Caco-2 (cell line): ENCODE measurements at regions not wholly inside any gene's neighbourhood (a gene's known extent, or its start where the extent isn't known, plus 50 kb on each side); places are given as distances from the start of the nearest gene placed in this dataset.

Experiments
- BruUV-seq: library from RNA; stranded (reverse); fragments of 400-500 nt; replicated peaks from 2 replicates; lab custom pipeline; 2021; lab: Mats Ljungman, UMichigan
- CTCF ChIA-PET: fragments of 300-600 bp; sonication (Branson Sonifier 250); formaldehyde crosslinking; loops from one replicate; lab custom pipeline; 2022; ENCODE audit warnings: antibody characterized with exemption; lab: Charles Lee
- POLR2A ChIA-PET: fragments of 300-600 bp; sonication (Branson Sonifier 250); formaldehyde crosslinking; loops from one replicate; lab custom pipeline; 2022; ENCODE audit warnings: antibody characterized with exemption; lab: Charles Lee
- DNase-seq, 2 experiments: peaks; one replicate each; pipeline versions ENCODE4 v3.0.0 to v3.0.0-alpha.2; 2020 to 2022
- H3K27me3 ChIP-seq: replicated peaks from 2 replicates; pipeline ENCODE4 v1.6.0; 2011; ENCODE audit warnings: low read length; ENCODE audit not compliant: control insufficient read depth, insufficient read depth
- H3K36me3 ChIP-seq: 2 replicates; pipeline ENCODE4 v1.5.1; 2011; ENCODE audit warnings: low read length; ENCODE audit not compliant: control insufficient read depth, insufficient read depth
- H3K4me1 ChIP-seq: fragments of 250-450 bp; sonication (Bioruptor Pico); 2 replicates; pipeline ENCODE4 v1.5.1; 2020; ENCODE audit warnings: mild to moderate bottlenecking
- H3K4me3 ChIP-seq: 2 replicates; pipeline ENCODE4 v1.5.1; 2011; ENCODE audit warnings: low read depth, mild to moderate bottlenecking, control low read depth, low read length
- H3K9me3 ChIP-seq: fragments of 250-450 bp; sonication (Bioruptor Pico); 2 replicates; pipeline ENCODE4 v1.5.1; 2020; ENCODE audit warnings: mild to moderate bottlenecking, moderate library complexity
- H3K27ac Mint-ChIP-seq: one replicate; pipeline ENCODE4 v1.8.0; 2022; ENCODE audit warnings: mixed read lengths; ENCODE audit not compliant: unreplicated experiment
- H3K27me3 Mint-ChIP-seq: one replicate; pipeline ENCODE4 v1.8.0; 2022; ENCODE audit warnings: mixed read lengths; ENCODE audit not compliant: insufficient read depth, unreplicated experiment
- H3K36me3 Mint-ChIP-seq: one replicate; pipeline ENCODE4 v1.8.0; 2022; ENCODE audit warnings: mild to moderate bottlenecking, mixed read lengths; ENCODE audit not compliant: insufficient read depth, unreplicated experiment
- H3K4me1 Mint-ChIP-seq: one replicate; pipeline ENCODE4 v1.8.0; 2022; ENCODE audit warnings: low read depth, mixed read lengths; ENCODE audit not compliant: unreplicated experiment
- H3K4me3 Mint-ChIP-seq: one replicate; pipeline ENCODE4 v1.8.0; 2022; ENCODE audit warnings: mild to moderate bottlenecking, moderate library complexity, mixed read lengths; ENCODE audit not compliant: unreplicated experiment
- H3K9me3 Mint-ChIP-seq: one replicate; pipeline ENCODE4 v1.8.0; 2022; ENCODE audit warnings: mixed read lengths; ENCODE audit not compliant: unreplicated experiment
- intact Hi-C: fragments of 100-400 bp; cut with micrococcal nuclease; formaldehyde crosslinking; loops from one replicate; pipeline ENCODE4 v1.10.0; 2022; ENCODE audit not compliant: unreplicated experiment
- TF ChIP-seq, protein P1 (sequence below), 2 experiments: fragments of 200-600 bp in 1 of 2; IDR thresholded peaks; 1 replicate in 1 of 2; 2 replicates in 1 of 2; pipeline versions ENCODE4 v1.5.1 to v1.8.0; 2011 to 2022; ENCODE audit warnings: antibody characterized with exemption in 1 of 2, control low read depth in 1 of 2, inconsistent platforms in 1 of 2, low read depth in 1 of 2, low read length in 1 of 2, mild to moderate bottlenecking in 1 of 2, moderate library complexity in 1 of 2; ENCODE audit not compliant: insufficient read depth in 1 of 2, severe bottlenecking in 1 of 2, unreplicated experiment in 1 of 2

DNA sequence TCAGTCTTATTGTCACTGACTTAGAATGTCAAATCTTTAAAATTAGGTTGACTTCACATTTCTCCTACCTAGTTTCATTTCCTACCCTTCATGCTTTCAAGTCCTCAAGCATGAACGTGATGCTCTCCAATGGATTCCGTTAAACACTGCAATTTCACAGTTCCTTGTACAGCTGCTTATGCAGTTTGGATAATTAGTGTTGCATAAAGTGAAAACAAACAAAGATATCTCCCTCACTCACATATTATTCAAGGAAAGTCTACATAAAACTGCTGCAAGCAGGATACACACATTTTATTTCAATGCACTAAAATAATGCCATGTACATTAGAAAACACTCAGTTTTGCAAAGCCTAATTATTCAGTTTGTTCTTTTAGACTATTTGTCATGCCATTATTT lies 214.0 kb downstream of the CRPPA start:
- Histone ChIP-seq H3K4me3 (no peak overlapping the region), H3K4me1 (peaks cover 9% of the 10 kb centered on the region), H3K9me3 (no peaks in the 10 kb centered on the region), H3K27me3 (no peaks in the 10 kb centered on the region), H3K36me3 (no peaks in the 10 kb centered on the region)
- TF ChIP-seq, protein P1, sequence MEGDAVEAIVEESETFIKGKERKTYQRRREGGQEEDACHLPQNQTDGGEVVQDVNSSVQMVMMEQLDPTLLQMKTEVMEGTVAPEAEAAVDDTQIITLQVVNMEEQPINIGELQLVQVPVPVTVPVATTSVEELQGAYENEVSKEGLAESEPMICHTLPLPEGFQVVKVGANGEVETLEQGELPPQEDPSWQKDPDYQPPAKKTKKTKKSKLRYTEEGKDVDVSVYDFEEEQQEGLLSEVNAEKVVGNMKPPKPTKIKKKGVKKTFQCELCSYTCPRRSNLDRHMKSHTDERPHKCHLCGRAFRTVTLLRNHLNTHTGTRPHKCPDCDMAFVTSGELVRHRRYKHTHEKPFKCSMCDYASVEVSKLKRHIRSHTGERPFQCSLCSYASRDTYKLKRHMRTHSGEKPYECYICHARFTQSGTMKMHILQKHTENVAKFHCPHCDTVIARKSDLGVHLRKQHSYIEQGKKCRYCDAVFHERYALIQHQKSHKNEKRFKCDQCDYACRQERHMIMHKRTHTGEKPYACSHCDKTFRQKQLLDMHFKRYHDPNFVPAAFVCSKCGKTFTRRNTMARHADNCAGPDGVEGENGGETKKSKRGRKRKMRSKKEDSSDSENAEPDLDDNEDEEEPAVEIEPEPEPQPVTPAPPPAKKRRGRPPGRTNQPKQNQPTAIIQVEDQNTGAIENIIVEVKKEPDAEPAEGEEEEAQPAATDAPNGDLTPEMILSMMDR (IDR thresholded peaks at IDR 0.05; ENCODE audit: insufficient read depth in 1 of 2, low read depth in 1 of 2, low read length in 1 of 2, severe bottlenecking in 1 of 2, unreplicated experiment in 1 of 2), result no peak
- no TSS peak for BruUV-seq
- H3K4me1 Mint-ChIP-seq, result peaks cover 3% of the 10 kb centered on the region
- no peaks in the 10 kb centered on the region for H3K9me3 Mint-ChIP-seq
- H3K27ac Mint-ChIP-seq, result no peak overlapping the region
- no peak for DNase-seq
- no peaks in the 10 kb centered on the region for H3K27me3 Mint-ChIP-seq
- H3K4me3 Mint-ChIP-seq, result no peak overlapping the region
- CTCF ChIA-PET, result no interaction called here
- intact Hi-C loops, result no loop called here
- POLR2A ChIA-PET, result no interaction called here
- no peaks in the 10 kb centered on the region for H3K36me3 Mint-ChIP-seq

DNA sequence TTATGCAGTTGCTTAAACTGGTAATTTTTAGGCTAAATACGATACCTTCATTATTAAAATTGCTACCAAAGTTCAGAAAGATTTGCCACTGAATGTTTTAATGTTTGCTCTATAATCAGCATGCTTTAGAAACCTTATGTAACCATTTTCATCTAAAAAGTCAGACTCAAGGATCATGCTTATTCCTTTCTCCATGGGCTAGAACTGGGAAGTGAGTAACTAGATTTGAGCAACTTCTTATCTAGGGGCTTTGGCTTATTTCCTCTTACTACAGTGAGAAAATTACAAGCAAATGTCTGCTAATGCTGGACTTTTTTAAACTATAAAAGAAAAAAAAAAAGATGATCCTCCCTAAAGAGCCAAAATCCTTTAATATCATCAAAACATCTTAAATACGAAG lies 215.9 kb downstream of the CRPPA start:
- intact Hi-C loops, result no loop called here
- Mint-ChIP-seq H3K4me3 (no peak overlapping the region), H3K4me1 (no peaks in the 10 kb centered on the region), H3K27ac (no peak overlapping the region), H3K27me3 (no peaks in the 10 kb centered on the region), H3K36me3 (no peaks in the 10 kb centered on the region), H3K9me3 (peaks cover 15% of the 10 kb centered on the region)
- no peak overlapping the region for H3K4me3 ChIP-seq
- H3K4me1 ChIP-seq, result no peaks in the 10 kb centered on the region
- BruUV-seq, result no TSS peak
- no peaks in the 10 kb centered on the region for H3K9me3 ChIP-seq
- no peaks in the 10 kb centered on the region for H3K36me3 ChIP-seq
- DNase-seq, result no peak
- ChIA-PET POLR2A (no interaction called here), CTCF (no interaction called here)
- no peaks in the 10 kb centered on the region for H3K27me3 ChIP-seq
- TF ChIP-seq, protein P1 (IDR thresholded peaks at IDR 0.05; ENCODE audit: insufficient read depth in 1 of 2, low read depth in 1 of 2, low read length in 1 of 2, severe bottlenecking in 1 of 2, unreplicated experiment in 1 of 2), result no peak

DNA sequence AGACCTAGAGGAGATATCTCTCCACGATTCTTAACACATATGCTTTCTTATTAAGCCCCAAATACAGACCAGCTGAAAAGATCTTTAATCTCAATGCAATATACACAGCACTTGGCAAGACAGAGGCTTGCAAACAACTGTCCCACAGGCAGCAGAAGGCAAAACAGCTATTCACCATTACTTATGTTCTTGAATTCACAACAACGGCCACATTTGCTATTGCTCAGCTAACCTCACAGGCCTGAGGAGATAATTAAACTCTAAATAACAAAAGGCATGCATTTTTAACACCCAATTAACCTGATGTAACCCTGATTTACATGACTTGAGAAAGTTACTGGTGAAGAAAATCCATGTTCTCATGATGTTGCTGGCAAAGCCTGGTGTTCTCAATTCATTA lies 216.4 kb downstream of the CRPPA start:
- Histone ChIP-seq H3K9me3 (no peaks in the 10 kb centered on the region), H3K4me3 (no peak overlapping the region), H3K4me1 (no peaks in the 10 kb centered on the region), H3K27me3 (no peaks in the 10 kb centered on the region), H3K36me3 (no peaks in the 10 kb centered on the region)
- no peak overlapping the region for H3K27ac Mint-ChIP-seq
- intact Hi-C loops, result no loop called here
- no peak for DNase-seq
- H3K27me3 Mint-ChIP-seq, result no peaks in the 10 kb centered on the region
- TF ChIP-seq, protein P1 (IDR thresholded peaks at IDR 0.05; ENCODE audit: insufficient read depth in 1 of 2, low read depth in 1 of 2, low read length in 1 of 2, severe bottlenecking in 1 of 2, unreplicated experiment in 1 of 2), result no peak
- no TSS peak for BruUV-seq
- no peak overlapping the region for H3K4me3 Mint-ChIP-seq
- no peaks in the 10 kb centered on the region for H3K36me3 Mint-ChIP-seq
- ChIA-PET CTCF (no interaction called here), POLR2A (no interaction called here)
- peaks cover 15% of the 10 kb centered on the region for H3K9me3 Mint-ChIP-seq
- no peaks in the 10 kb centered on the region for H3K4me1 Mint-ChIP-seq
